Fibroblast of peridontal ligament (primary cell): ENCODE measurements at regions not wholly inside any gene's neighbourhood (a gene's known extent, or its start where the extent isn't known, plus 50 kb on each side); places are given as distances from the start of the nearest gene placed in this dataset.
"Not testable (repeated sequence)": the region's sequence is repeated elsewhere in the genome, so short reads cannot be mapped to it uniquely, and the experiment has no call there.

ENCODE experiments used
- DNase-seq: peaks from one replicate; pipeline ENCODE4 v3.0.0-alpha.2; 2010; ENCODE audit errors: extremely low read depth

GRCh38 chr11:123344188-123344587 lies 85.9 kb upstream of the GRAMD1B start:
- not testable (repeated sequence) for DNase-seq

- DNase-seq: no peak
These were observed 90.9 kb upstream of the GRAMD1B start for GRCh38 chr11:123338997-123339752.

- DNase-seq: no peak
These were observed 91.7 kb upstream of the GRAMD1B start for GRCh38 chr11:123338266-123338800.

GRCh38 chr11:123334925-123335324 lies 95.1 kb upstream of the GRAMD1B start:
- no peak for DNase-seq

- not testable (repeated sequence) for DNase-seq
These were observed 97.5 kb upstream of the GRAMD1B start for GRCh38 chr11:123332577-123332976.

GRCh38 chr11:123330948-123331347 lies 99.1 kb upstream of the GRAMD1B start:
- DNase-seq: no peak

- no peak for DNase-seq
These were observed 99.6 kb upstream of the GRAMD1B start for GRCh38 chr11:123330471-123330870.

- DNase-seq: no peak
These were observed 100.0 kb upstream of the GRAMD1B start for GRCh38 chr11:123330071-123330470.

GRCh38 chr11:123328281-123328867 lies 101.7 kb upstream of the GRAMD1B start:
- DNase-seq: no peak

GRCh38 chr11:123325533-123325932 lies 104.5 kb upstream of the GRAMD1B start:
- DNase-seq: no peak

- DNase-seq: no peak
These were observed 106.5 kb upstream of the GRAMD1B start for GRCh38 chr11:123323568-123323967.

GRCh38 chr11:123321636-123322035 lies 108.4 kb upstream of the GRAMD1B start:
- peak; percentile 16 for DNase-seq

GRCh38 chr11:123318623-123319022 lies 111.4 kb upstream of the GRAMD1B start:
- no peak for DNase-seq

GRCh38 chr11:123318132-123318531 lies 111.9 kb upstream of the GRAMD1B start:
- DNase-seq: not testable (repeated sequence)

- peak; percentile 83 for DNase-seq
These were observed 114.1 kb upstream of the GRAMD1B start for GRCh38 chr11:123316003-123316402.

GRCh38 chr11:123314972-123315371 lies 115.1 kb upstream of the GRAMD1B start:
- no peak for DNase-seq

GRCh38 chr11:123313262-123313661 lies 116.8 kb upstream of the GRAMD1B start:
- no peak for DNase-seq

GRCh38 chr11:123308077-123308476 lies 113.0 kb upstream of the CLMP start:
- peak; percentile 99 for DNase-seq

GRCh38 chr11:123307276-123307675 lies 112.2 kb upstream of the CLMP start:
- DNase-seq: no peak

GRCh38 chr11:123306531-123306930 lies 111.5 kb upstream of the CLMP start:
- DNase-seq: no peak

- DNase-seq: no peak
These were observed 110.7 kb upstream of the CLMP start for GRCh38 chr11:123305601-123306375.

- no peak for DNase-seq
These were observed 109.9 kb upstream of the CLMP start for GRCh38 chr11:123304828-123305466.
